Natural killer cell (primary cell): ENCODE measurements at regions not wholly inside any gene's neighbourhood (a gene's known extent, or its start where the extent isn't known, plus 50 kb on each side); places are given as distances from the start of the nearest gene placed in this dataset.

Source experiments
- ATAC-seq, 3 donors: fragments of 150-1000 bp in 2 of 3; fragments of 200-7000 bp in 1 of 3; cut with Tn5 transposase; 1 replicate in 1 of 3; 2 replicates in 2 of 3; pipeline ENCODE4 v1.10.0; 2021; ENCODE audit warnings: mild to moderate bottlenecking in 2 of 3, moderate library complexity in 2 of 3
- DNase-seq, 2 donors: peaks; one replicate each; pipeline versions ENCODE4 v3.0.0 to v3.0.0-alpha.2; 2013 to 2021; ENCODE audit warnings: mixed read lengths in 1 of 2
- H3K27ac ChIP-seq: one replicate; pipeline ENCODE4 v1.5.1; 2013; ENCODE audit warnings: mild to moderate bottlenecking, low read length
- H3K27me3 ChIP-seq: one replicate; pipeline ENCODE4 v1.6.1; 2013; ENCODE audit warnings: low read length; ENCODE audit not compliant: control insufficient read depth, insufficient read depth
- H3K36me3 ChIP-seq: one replicate; pipeline ENCODE4 v1.6.1; 2013; ENCODE audit warnings: low read length; ENCODE audit not compliant: control insufficient read depth, insufficient read depth
- H3K4me1 ChIP-seq: one replicate; pipeline ENCODE4 v1.6.1; 2013; ENCODE audit warnings: low read length; ENCODE audit not compliant: control insufficient read depth, insufficient read depth
- H3K4me3 ChIP-seq: one replicate; pipeline ENCODE4 v1.5.1; 2013; ENCODE audit warnings: low read length
- H3K9me3 ChIP-seq: one replicate; pipeline ENCODE4 v1.6.1; 2013; ENCODE audit warnings: low read length; ENCODE audit not compliant: control insufficient read depth, insufficient read depth
- H3K27ac Mint-ChIP-seq, 2 donors: one replicate each; pipeline ENCODE4 v1.8.0; 2022; ENCODE audit warnings: mild to moderate bottlenecking in 2 of 2, mixed read lengths in 2 of 2, moderate library complexity in 1 of 2
- H3K27me3 Mint-ChIP-seq, 2 donors: one replicate each; pipeline ENCODE4 v1.8.0; 2022; ENCODE audit warnings: low read depth in 2 of 2, mixed read lengths in 2 of 2
- H3K36me3 Mint-ChIP-seq: one replicate; pipeline ENCODE4 v1.8.0; 2022; ENCODE audit warnings: mixed read lengths
- H3K4me1 Mint-ChIP-seq, 2 donors: one replicate each; pipeline ENCODE4 v1.8.0; 2022; ENCODE audit warnings: mixed read lengths in 2 of 2
- H3K4me3 Mint-ChIP-seq: one replicate; pipeline ENCODE4 v1.8.0; 2022; ENCODE audit warnings: mild to moderate bottlenecking, moderate library complexity, mixed read lengths
- H3K9me3 Mint-ChIP-seq, 2 donors: one replicate each; pipeline ENCODE4 v1.8.0; 2022; ENCODE audit warnings: mixed read lengths in 2 of 2
- CTCF ChIP-seq: fragments of 200-600 bp; IDR thresholded peaks from one replicate; pipeline ENCODE4 v1.8.0; 2022; ENCODE audit warnings: antibody characterized with exemption
- WGBS: methylation state at CpG from one replicate; pipeline ENCODE4 v1.1.7; 2013; ENCODE audit warnings: missing lambda C conversion rate; ENCODE audit not compliant: insufficient coverage; 5-methylcytosine and 5-hydroxymethylcytosine counted together
- intact Hi-C: fragments of 100-400 bp; cut with micrococcal nuclease; formaldehyde crosslinking; loops from one replicate; pipeline ENCODE4 v1.14.2; 2022

GRCh38 chr4:188429965-188430364 is 290.7 kb downstream of the TRIML1 start:
- Histone ChIP-seq H3K36me3 (no peaks in the 10 kb centered on the region), H3K27ac (no peak overlapping the region), H3K27me3 (no peaks in the 10 kb centered on the region), H3K4me3 (no peak overlapping the region), H3K4me1 (no peaks in the 10 kb centered on the region), H3K9me3 (no peaks in the 10 kb centered on the region)
- Mint-ChIP-seq H3K27me3 (no peaks in the 10 kb centered on the region), H3K27ac (no peak overlapping the region), H3K4me3 (no peak overlapping the region), H3K9me3 (peaks cover 20 to 33% of the 10 kb centered on the region in 2 donors), H3K4me1 (no peaks in the 10 kb centered on the region), H3K36me3 (no peaks in the 10 kb centered on the region)
- intact Hi-C loops, result no loop called here
- no CpG with 5 or more reads among the region's 5 CpGs for WGBS
- DNase-seq, result no peak
- TF ChIP-seq CTCF, result no peak
- ATAC-seq, result no peak

GRCh38 chr4:188430384-188430783 is 291.1 kb downstream of the TRIML1 start:
- H3K4me3 ChIP-seq, result no peak overlapping the region
- WGBS, result 20% methylated on average over 2 of the region's 2 CpGs
- Mint-ChIP-seq H3K4me1 (no peaks in the 10 kb centered on the region), H3K27me3 (no peaks in the 10 kb centered on the region), H3K4me3 (no peak overlapping the region), H3K9me3 (peaks cover 19 to 32% of the 10 kb centered on the region in 2 donors), H3K36me3 (no peaks in the 10 kb centered on the region), H3K27ac (no peak overlapping the region)
- peaks cover 2% of the 10 kb centered on the region for H3K9me3 ChIP-seq
- intact Hi-C loops, result no loop called here
- no peak overlapping the region for H3K27ac ChIP-seq
- no peaks in the 10 kb centered on the region for H3K4me1 ChIP-seq
- no peaks in the 10 kb centered on the region for H3K27me3 ChIP-seq
- ATAC-seq (no peak), DNase-seq (no peak)
- H3K36me3 ChIP-seq, result no peaks in the 10 kb centered on the region
- TF ChIP-seq CTCF, result no peak

GRCh38 chr4:188432328-188432727 is 293.1 kb downstream of the TRIML1 start:
- no peak overlapping the region for H3K4me3 Mint-ChIP-seq
- no peak for TF ChIP-seq CTCF
- Histone ChIP-seq H3K27ac (no peak overlapping the region), H3K4me1 (no peaks in the 10 kb centered on the region), H3K9me3 (peaks cover 4% of the 10 kb centered on the region), H3K27me3 (no peaks in the 10 kb centered on the region), H3K4me3 (no peak overlapping the region), H3K36me3 (no peaks in the 10 kb centered on the region)
- no peaks in the 10 kb centered on the region for H3K4me1 Mint-ChIP-seq
- DNase-seq (no peak), ATAC-seq (no peak)
- H3K27ac Mint-ChIP-seq, result no peak overlapping the region
- intact Hi-C loops, result no loop called here
- 77% methylated on average over 7 of the region's 7 CpGs for WGBS
- H3K27me3 Mint-ChIP-seq, result no peaks in the 10 kb centered on the region
- H3K36me3 Mint-ChIP-seq, result no peaks in the 10 kb centered on the region
- H3K9me3 Mint-ChIP-seq, result peaks cover 19 to 30% of the 10 kb centered on the region in 2 donors

- 82% methylated on average over 4 of the region's 4 CpGs for WGBS
- no peak for DNase-seq
- H3K9me3 ChIP-seq, result peaks cover 4% of the 10 kb centered on the region
- no peaks in the 10 kb centered on the region for H3K27me3 ChIP-seq
- intact Hi-C loops, result no loop called here
- no peak overlapping the region for H3K27ac ChIP-seq
- H3K4me3 ChIP-seq, result no peak overlapping the region
- TF ChIP-seq CTCF, result no peak
- no peaks in the 10 kb centered on the region for H3K4me1 Mint-ChIP-seq
- peaks cover 15 to 28% of the 10 kb centered on the region in 2 donors for H3K9me3 Mint-ChIP-seq
- H3K27me3 Mint-ChIP-seq, result no peaks in the 10 kb centered on the region
- no peaks in the 10 kb centered on the region for H3K4me1 ChIP-seq
- H3K36me3 Mint-ChIP-seq, result no peaks in the 10 kb centered on the region
- no peak overlapping the region for H3K27ac Mint-ChIP-seq
- no peak overlapping the region for H3K4me3 Mint-ChIP-seq
- no peaks in the 10 kb centered on the region for H3K36me3 ChIP-seq
- no peak for ATAC-seq
Observed at GRCh38 chr4:188433741-188434315, 294.6 kb downstream of the TRIML1 start.
